Body of pancreas (tissue), 4 donors: ENCODE measurements at regions not wholly inside any gene's neighbourhood (a gene's known extent, or its start where the extent isn't known, plus 50 kb on each side); places are given as distances from the start of the nearest gene placed in this dataset.

Source experiments
- CTCF ChIP-seq, 7 experiments: fragments of 450-650 bp in 4 of 7; fragments of 200-600 bp in 3 of 7; sonication (generic) in 3 of 7; IDR thresholded peaks; one replicate each; pipeline ENCODE4 v1.5.1; 2016 to 2019; ENCODE audit warnings: antibody characterized with exemption in 7 of 7
- POLR2A ChIP-seq, 3 donors: fragments of 450-650 bp; IDR thresholded peaks; one replicate each; pipeline ENCODE4 v1.6.1; 2016; ENCODE audit warnings: antibody characterized with exemption in 3 of 3, mild to moderate bottlenecking in 2 of 3

- no peak for TF ChIP-seq CTCF (IDR thresholded peaks at IDR 0.05)
- no peak for TF ChIP-seq POLR2A (IDR thresholded peaks at IDR 0.05)
Observed at GRCh38 chr9:118100529-118101419, 396.6 kb downstream of the TLR4 start.
